ENCODE measurements at regions not wholly inside any gene's neighbourhood (a gene's known extent, or its start where the extent isn't known, plus 50 kb on each side); places are given as distances from the start of the nearest gene placed in this dataset.
"Not testable (repeated sequence)": the region's sequence is repeated elsewhere in the genome, so short reads cannot be mapped to it uniquely, and the experiment has no call there.

- H3K4me1 Mint-ChIP-seq = peaks cover 12% of the 10 kb centered on the region
- no peak for DNase-seq (ENCODE audit: low spot score)
- H3K27ac Mint-ChIP-seq = no peak overlapping the region
- TF ChIP-seq EZH2 (IDR thresholded peaks at IDR 0.05) (no peak), EZH2phosphoT487 (IDR thresholded peaks at IDR 0.05) (no peak)
- TF ChIP-seq, protein P1, sequence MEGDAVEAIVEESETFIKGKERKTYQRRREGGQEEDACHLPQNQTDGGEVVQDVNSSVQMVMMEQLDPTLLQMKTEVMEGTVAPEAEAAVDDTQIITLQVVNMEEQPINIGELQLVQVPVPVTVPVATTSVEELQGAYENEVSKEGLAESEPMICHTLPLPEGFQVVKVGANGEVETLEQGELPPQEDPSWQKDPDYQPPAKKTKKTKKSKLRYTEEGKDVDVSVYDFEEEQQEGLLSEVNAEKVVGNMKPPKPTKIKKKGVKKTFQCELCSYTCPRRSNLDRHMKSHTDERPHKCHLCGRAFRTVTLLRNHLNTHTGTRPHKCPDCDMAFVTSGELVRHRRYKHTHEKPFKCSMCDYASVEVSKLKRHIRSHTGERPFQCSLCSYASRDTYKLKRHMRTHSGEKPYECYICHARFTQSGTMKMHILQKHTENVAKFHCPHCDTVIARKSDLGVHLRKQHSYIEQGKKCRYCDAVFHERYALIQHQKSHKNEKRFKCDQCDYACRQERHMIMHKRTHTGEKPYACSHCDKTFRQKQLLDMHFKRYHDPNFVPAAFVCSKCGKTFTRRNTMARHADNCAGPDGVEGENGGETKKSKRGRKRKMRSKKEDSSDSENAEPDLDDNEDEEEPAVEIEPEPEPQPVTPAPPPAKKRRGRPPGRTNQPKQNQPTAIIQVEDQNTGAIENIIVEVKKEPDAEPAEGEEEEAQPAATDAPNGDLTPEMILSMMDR (IDR thresholded peaks at IDR 0.05) = no peak
- H3K4me3 Mint-ChIP-seq = no peak overlapping the region
- no peak overlapping the region for H2AFZ ChIP-seq (replicated peaks)
- no peak overlapping the region for H3K4me3 ChIP-seq
- no peaks in the 10 kb centered on the region for H4K20me1 ChIP-seq (ENCODE audit: low read depth)
- no peaks in the 10 kb centered on the region for H3K4me1 ChIP-seq
- no peak overlapping the region for H3K4me2 ChIP-seq
- H3K79me2 ChIP-seq (ENCODE audit: low read depth) = no peaks in the 10 kb centered on the region
- H3K9me3 ChIP-seq (ENCODE audit: low read depth) = no peaks in the 10 kb centered on the region
- no peaks in the 10 kb centered on the region for H3K27me3 Mint-ChIP-seq (ENCODE audit: insufficient read depth, low read depth)
- no peaks in the 10 kb centered on the region for H3K36me3 Mint-ChIP-seq
- no peaks in the 10 kb centered on the region for H3K9me3 Mint-ChIP-seq
- no peaks in the 10 kb centered on the region for H3K27me3 ChIP-seq
- no peaks in the 10 kb centered on the region for H3F3A ChIP-seq (ENCODE audit: low read depth)
- H3K36me3 ChIP-seq = no peaks in the 10 kb centered on the region
- no peak overlapping the region for H3K9ac ChIP-seq
- no peak overlapping the region for H3K27ac ChIP-seq
Observed at GRCh38 chr3:39641274-39641673, 168.1 kb upstream of the MYRIP start.

DNA sequence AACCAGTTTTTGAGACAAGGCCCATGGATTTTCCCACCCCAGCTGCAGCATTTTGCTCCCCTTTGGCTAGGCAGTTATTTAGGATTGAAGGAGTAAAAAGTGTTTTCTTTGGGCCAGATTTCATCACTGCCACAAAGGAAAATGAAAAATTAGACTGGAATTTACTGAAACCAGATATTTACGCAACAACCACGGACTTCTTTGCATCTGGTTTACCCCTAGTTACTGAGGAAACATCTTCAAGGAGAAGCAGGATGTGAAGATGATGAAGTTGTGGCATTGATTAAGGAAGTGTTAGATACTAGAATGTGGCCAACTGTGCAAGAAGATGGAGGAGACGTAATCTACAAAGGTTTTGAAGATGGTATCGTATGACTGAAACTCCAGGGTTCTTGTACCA lies 165.2 kb upstream of the MYRIP start:
- H3K9me3 Mint-ChIP-seq = no peaks in the 10 kb centered on the region
- Histone ChIP-seq H2AFZ (replicated peaks) (no peak overlapping the region), H3K4me1 (no peaks in the 10 kb centered on the region), H3K9me3 (ENCODE audit: low read depth) (no peaks in the 10 kb centered on the region), H3K36me3 (no peaks in the 10 kb centered on the region), H4K20me1 (ENCODE audit: low read depth) (no peaks in the 10 kb centered on the region), H3K27me3 (no peaks in the 10 kb centered on the region), H3K4me3 (no peak overlapping the region), H3K9ac (no peak overlapping the region), H3F3A (ENCODE audit: low read depth) (no peaks in the 10 kb centered on the region), H3K27ac (no peak overlapping the region), H3K79me2 (ENCODE audit: low read depth) (no peaks in the 10 kb centered on the region), H3K4me2 (no peak overlapping the region)
- H3K4me1 Mint-ChIP-seq = peaks cover 9% of the 10 kb centered on the region
- H3K4me3 Mint-ChIP-seq = no peak overlapping the region
- H3K27ac Mint-ChIP-seq = no peak overlapping the region
- no peak for TF ChIP-seq EZH2phosphoT487 (IDR thresholded peaks at IDR 0.05)
- TF ChIP-seq EZH2 (IDR thresholded peaks at IDR 0.05) = no peak
- TF ChIP-seq, protein P1 (IDR thresholded peaks at IDR 0.05) = no peak
- no peak for DNase-seq (ENCODE audit: low spot score)
- H3K27me3 Mint-ChIP-seq (ENCODE audit: insufficient read depth, low read depth) = no peaks in the 10 kb centered on the region
- H3K36me3 Mint-ChIP-seq = no peaks in the 10 kb centered on the region

- not testable (repeated sequence) for H3K4me1 Mint-ChIP-seq; H3K4me1 ChIP-seq; H3K27ac ChIP-seq; H3K36me3 ChIP-seq; H3K4me2 ChIP-seq; H3K27me3 ChIP-seq; H3K27ac Mint-ChIP-seq; H3K9ac ChIP-seq; H3K27me3 Mint-ChIP-seq (ENCODE audit: insufficient read depth, low read depth); H4K20me1 ChIP-seq (ENCODE audit: low read depth); H3F3A ChIP-seq (ENCODE audit: low read depth); H3K36me3 Mint-ChIP-seq; H3K4me3 Mint-ChIP-seq; H2AFZ ChIP-seq (replicated peaks); H3K79me2 ChIP-seq (ENCODE audit: low read depth); H3K4me3 ChIP-seq; DNase-seq (ENCODE audit: low spot score); H3K9me3 ChIP-seq (ENCODE audit: low read depth); H3K9me3 Mint-ChIP-seq
Observed at GRCh38 chr3:39651256-39651655, 158.2 kb upstream of the MYRIP start.

DNA sequence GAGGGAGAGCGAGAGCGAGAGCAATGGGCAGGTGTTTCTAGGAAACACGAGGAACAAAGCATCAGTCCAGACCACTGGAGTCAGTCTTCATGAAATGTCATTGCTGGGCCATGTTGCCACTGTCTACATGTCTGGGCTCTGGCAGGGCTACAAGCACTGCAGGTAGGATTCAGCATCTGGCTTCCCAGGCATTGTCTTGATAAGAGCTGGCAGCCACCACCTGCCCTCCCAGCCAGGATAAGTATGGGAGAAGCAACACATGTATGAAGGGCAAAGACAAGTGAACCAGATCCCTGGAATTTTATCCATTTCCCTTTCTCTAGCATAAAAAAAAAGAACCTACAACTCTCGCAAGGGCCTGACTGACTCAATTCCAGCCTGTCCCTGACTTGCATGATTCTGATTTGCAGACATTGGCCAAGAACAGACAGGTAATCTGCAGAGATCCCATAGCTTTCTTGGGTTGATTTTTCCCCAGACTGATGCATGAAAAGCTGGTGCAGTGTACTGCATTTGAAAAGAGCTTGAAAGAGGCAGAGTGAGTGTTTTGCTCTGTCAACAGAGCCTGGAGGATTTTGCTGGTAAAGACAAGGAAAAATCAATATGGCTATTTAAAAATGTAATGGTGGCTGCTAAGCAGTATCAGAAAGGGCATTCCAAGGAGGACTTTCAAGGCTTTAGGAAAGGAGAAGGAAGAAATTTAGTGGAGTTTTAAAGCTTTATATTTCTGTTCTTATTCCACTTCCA lies 157.2 kb upstream of the MYRIP start:
- Histone ChIP-seq H3K27me3 (no peaks in the 10 kb centered on the region), H3K79me2 (ENCODE audit: low read depth) (no peaks in the 10 kb centered on the region), H3F3A (ENCODE audit: low read depth) (no peaks in the 10 kb centered on the region), H3K4me2 (no peak overlapping the region), H3K4me1 (no peaks in the 10 kb centered on the region), H3K27ac (no peak overlapping the region), H3K9me3 (ENCODE audit: low read depth) (no peaks in the 10 kb centered on the region), H4K20me1 (ENCODE audit: low read depth) (no peaks in the 10 kb centered on the region), H3K9ac (no peak overlapping the region), H3K36me3 (no peaks in the 10 kb centered on the region), H2AFZ (replicated peaks) (no peak overlapping the region), H3K4me3 (no peak overlapping the region)
- Mint-ChIP-seq H3K36me3 (no peaks in the 10 kb centered on the region), H3K9me3 (peaks cover 5% of the 10 kb centered on the region), H3K27me3 (ENCODE audit: insufficient read depth, low read depth) (peaks cover 2% of the 10 kb centered on the region), H3K4me3 (no peak overlapping the region), H3K4me1 (no peaks in the 10 kb centered on the region), H3K27ac (no peak overlapping the region)
- no peak for TF ChIP-seq EZH2phosphoT487 (IDR thresholded peaks at IDR 0.05)
- no peak for TF ChIP-seq EZH2 (IDR thresholded peaks at IDR 0.05)
- TF ChIP-seq, protein P1 (IDR thresholded peaks at IDR 0.05) = no peak
- no peak for DNase-seq (ENCODE audit: low spot score)

- H3K9me3 Mint-ChIP-seq, H3K36me3 Mint-ChIP-seq, H3K4me1 Mint-ChIP-seq: not testable (repeated sequence)
Observed at GRCh38 chr3:39655718-39656117, 153.7 kb upstream of the MYRIP start.

More at GRCh38 chr3:39655718-39656117, 153.7 kb upstream of the MYRIP start:
- not testable (repeated sequence) for H3K4me3 ChIP-seq; H3K27me3 Mint-ChIP-seq (ENCODE audit: insufficient read depth, low read depth); H3K4me1 ChIP-seq; H3K4me3 Mint-ChIP-seq; DNase-seq (ENCODE audit: low spot score); H2AFZ ChIP-seq (replicated peaks); H3K79me2 ChIP-seq (ENCODE audit: low read depth); H3K4me2 ChIP-seq; H4K20me1 ChIP-seq (ENCODE audit: low read depth); H3K27ac ChIP-seq; H3K27me3 ChIP-seq; H3K27ac Mint-ChIP-seq; H3K9me3 ChIP-seq (ENCODE audit: low read depth); H3F3A ChIP-seq (ENCODE audit: low read depth); H3K9ac ChIP-seq; H3K36me3 ChIP-seq

All from neural progenitor cell (in vitro differentiated cells).